Right forelimb (tissue), 1 donor: ENCODE measurements at regions not wholly inside any gene's neighbourhood (a gene's known extent, or its start where the extent isn't known, plus 50 kb on each side); places are given as distances from the start of the nearest gene placed in this dataset.
A peak's percentile ranks its signal among the peaks of the same experiment; 100 is the strongest.
"Not testable (repeated sequence)": the region's sequence is repeated elsewhere in the genome, so short reads cannot be mapped to it uniquely, and the experiment has no call there.

Source experiments
- DNase-seq: peaks from one replicate; pipeline ENCODE4 v3.0.0-alpha.2; 2018

- no peak for DNase-seq
These were observed 189.8 kb downstream of the C9orf50 start for GRCh38 chr9:129430940-129431643.

DNA sequence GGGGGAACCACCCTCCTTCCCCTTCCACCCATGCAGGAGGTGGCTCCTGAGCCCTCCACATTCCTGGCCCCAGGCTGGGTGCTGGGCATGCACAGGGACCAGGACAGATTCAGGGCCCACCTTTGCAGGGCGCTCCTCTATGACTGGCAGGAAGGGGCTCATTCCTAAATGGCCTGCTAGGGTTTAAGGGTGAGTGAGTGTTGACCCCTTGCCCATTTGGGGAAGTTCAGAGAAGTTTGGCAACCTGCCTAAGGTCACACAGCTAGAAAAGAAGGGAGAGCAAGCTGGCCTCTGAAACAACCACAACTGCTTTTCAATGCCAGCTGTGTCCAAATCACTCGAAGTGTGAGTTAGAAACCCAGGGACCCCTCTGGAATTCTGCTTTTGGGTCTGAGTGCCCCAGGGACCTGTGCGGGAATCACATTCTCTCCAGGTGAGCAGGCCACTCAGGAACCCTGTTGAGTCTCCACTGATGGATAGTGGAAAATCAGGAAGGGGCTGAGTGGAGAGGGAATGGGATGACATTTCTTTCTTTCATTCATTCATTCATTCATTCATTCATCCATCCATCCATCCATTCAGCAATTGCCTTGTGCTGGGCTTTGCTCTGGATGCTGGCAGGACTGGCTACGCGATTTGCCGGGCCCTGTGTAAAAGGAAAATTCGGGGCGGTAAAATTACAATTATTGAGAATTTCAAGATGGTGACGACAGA lies 191.9 kb downstream of the C9orf50 start:
- DNase-seq: no peak

GRCh38 chr9:129427149-129427548 lies 193.8 kb downstream of the C9orf50 start:
- no peak for DNase-seq

DNA sequence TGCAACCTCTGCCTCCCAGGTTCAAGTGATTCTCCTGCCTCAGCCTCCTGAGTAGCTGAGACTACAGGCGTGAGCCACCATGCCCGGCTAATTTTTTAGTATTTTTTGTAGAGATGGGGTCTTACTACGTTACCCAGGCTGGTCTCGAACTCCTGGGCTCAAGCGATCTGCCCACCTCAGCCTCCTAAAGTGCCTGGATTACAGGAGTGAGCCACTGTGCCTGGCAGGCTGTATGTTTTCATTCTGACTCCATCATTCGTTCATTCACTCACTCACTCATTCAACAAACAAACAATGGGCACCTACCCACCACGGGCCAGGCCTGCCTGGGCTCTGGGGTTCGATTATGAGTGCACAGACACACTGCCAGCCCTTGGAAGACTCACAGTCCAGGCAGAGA lies 197.1 kb downstream of the C9orf50 start:
- DNase-seq: not testable (repeated sequence)

DNA sequence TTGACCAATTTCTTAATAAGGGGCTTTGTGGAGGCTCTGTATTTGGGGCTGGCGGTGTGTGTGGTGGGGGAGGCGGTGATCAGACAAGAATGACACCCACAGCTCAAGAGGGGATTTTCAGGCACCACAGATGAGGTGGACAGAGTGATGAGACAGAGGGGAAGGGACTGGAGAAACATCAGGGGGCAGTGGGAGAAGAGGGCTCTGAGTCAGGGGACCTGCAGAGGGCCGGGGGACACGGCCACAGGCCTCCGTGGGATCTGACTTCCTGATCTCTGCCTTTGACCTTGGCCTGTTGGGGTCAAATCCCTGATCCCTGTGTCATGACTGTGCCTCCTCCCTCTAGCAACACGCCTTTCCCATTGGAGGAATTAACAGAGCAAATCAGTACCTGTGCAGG lies 197.7 kb downstream of the C9orf50 start:
- DNase-seq: no peak

- DNase-seq: no peak
These were observed 198.1 kb downstream of the C9orf50 start for GRCh38 chr9:129422843-129423192.

GRCh38 chr9:129422032-129422842 lies 198.7 kb downstream of the C9orf50 start:
- DNase-seq: no peak

DNA sequence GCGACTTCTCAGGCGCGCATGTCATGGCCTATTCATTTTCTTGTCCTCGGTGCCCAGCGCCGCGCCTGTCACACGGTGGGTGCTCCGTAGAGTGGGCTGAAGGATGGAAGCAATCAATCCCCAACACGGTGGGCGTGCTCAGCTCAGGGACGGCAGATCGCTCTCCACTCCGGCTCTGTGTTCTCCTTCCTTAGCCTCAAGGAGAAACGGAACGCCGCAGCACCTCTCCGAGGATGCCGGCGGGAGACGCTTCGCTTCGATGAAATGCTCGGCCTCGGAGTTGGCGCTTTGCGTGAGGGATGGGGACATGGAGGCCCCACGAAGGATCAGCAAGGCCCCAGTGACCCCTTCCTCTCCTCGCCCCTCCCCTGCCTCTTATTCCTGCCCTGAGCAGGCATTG lies 199.5 kb downstream of the C9orf50 start:
- DNase-seq: no peak

DNA sequence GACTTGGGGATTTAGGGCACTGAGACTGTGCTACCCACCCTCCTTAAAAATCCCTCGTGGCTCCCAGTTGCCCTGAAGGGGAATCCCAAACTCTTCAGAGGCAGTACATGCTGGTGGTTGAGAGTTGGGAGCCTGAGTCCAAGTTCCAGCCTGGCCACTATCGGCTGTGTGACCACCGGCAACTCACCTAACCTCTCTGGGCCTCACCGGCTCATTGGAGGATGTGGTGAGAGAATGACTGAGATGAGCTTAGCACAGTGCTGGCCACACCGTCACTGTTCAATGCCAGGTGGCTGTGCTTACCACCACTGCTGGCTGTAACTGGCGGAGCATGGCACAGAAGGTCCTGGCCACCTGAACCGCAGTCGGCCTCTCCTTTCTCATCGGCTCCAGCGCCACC lies 200.2 kb downstream of the C9orf50 start:
- no peak for DNase-seq

- no peak for DNase-seq
These were observed 201.5 kb downstream of the C9orf50 start for GRCh38 chr9:129419382-129419899.

DNA sequence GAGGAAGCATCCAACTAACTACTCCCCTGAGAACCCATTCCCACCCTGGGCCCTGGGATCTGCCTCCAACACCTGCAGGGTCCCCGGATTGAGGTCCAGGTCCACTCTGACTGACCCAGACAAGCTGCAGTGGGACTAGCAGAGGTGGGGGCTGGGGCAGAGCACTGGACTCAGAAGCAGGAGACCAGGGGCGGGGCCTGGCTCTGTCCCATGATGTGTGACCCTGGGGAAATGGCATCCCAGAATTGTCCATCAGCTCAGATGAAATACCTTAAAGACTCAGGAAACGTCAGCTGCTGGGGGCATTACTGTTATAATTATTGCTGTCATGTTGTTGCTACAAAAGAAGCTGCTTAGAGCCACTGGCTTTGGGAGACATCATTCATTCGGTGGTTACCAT lies 202.4 kb downstream of the C9orf50 start:
- no peak for DNase-seq

DNA sequence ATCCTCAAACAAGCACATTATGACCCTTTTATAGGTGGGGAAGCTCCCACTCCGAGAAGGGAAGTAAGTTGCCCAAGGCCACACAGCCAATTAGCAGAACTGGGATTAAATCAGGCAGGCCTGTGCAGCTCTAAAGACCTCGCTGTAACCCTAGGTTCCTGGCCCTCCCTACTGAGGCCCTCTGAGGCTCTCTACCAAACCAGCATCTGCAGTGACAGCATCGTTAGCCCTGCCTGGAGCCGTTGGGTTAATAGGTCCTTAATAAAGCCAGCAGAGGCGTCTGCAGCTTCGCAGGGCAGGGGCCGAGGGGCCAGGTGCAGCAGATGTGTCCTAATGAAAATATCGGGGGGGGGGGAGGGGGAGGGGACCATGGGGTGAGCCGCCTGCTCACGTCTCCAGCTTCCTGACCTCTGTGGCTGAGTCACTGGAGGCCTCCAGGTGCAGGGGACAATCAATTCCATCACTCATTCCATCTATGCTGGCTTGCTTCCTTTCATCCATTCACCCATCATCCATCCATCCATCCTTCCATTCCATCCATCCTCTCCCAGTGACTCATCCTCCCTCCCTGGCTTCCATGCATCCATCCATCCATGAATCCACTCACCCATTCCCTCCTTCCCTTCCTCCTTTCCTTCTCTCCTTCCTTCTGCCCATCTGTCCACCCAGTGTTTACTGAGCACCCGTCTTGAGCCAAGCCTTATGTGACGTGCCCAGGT lies 203.9 kb downstream of the C9orf50 start:
- no peak for DNase-seq

GRCh38 chr9:129415942-129416651 lies 204.8 kb downstream of the C9orf50 start:
- DNase-seq: peak; percentile 66

- DNase-seq: peak; percentile 82
These were observed 205.6 kb downstream of the C9orf50 start for GRCh38 chr9:129414993-129415941.

- DNase-seq: peak; percentile 66
These were observed 206.4 kb downstream of the C9orf50 start for GRCh38 chr9:129414377-129414992.

GRCh38 chr9:129413537-129414376 lies 207.1 kb downstream of the C9orf50 start:
- peak; percentile 98 for DNase-seq

- peak; percentile 80 for DNase-seq
These were observed 207.9 kb downstream of the C9orf50 start for GRCh38 chr9:129412814-129413536.

- not testable (repeated sequence) for DNase-seq
These were observed 208.6 kb downstream of the C9orf50 start for GRCh38 chr9:129412176-129412813.
